GM19023 (cell line): ENCODE measurements at regions not wholly inside any gene's neighbourhood (a gene's known extent, or its start where the extent isn't known, plus 50 kb on each side); places are given as distances from the start of the nearest gene placed in this dataset.
"Not testable (repeated sequence)": the region's sequence is repeated elsewhere in the genome, so short reads cannot be mapped to it uniquely, and the experiment has no call there.

Experiments used
- ATAC-seq: cut with Tn5 transposase; IDR thresholded peaks from one replicate; pipeline ENCODE4 v1.9.1; 2021; ENCODE audit warnings: mild to moderate bottlenecking, moderate library complexity; ENCODE audit not compliant: unreplicated experiment

- ATAC-seq, result no peak
Observed at GRCh38 chrX:117510453-117510852, 606.2 kb downstream of the KLHL13 start.

- no peak for ATAC-seq
Observed at GRCh38 chrX:117508021-117508420, 608.6 kb downstream of the KLHL13 start.

DNA sequence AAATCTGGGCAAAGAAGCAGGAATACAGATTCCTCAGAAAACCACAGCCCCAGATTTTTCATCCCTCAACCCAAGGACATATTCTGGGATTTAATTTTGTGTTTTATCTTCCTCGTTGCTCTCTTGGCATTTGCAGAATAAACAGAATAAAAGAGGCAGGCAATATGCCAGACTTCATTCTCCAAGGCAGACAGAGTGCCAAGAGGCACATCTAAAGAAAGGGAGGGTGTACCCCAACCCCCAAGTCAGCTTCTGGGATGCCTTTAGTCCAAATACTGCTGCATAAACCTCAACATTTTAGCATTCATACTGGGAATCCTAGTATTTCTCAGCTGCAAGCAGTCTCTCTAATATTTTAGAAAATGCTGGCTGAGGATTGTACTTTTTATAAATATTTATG lies 629.2 kb downstream of the KLHL13 start:
- no peak for ATAC-seq

DNA sequence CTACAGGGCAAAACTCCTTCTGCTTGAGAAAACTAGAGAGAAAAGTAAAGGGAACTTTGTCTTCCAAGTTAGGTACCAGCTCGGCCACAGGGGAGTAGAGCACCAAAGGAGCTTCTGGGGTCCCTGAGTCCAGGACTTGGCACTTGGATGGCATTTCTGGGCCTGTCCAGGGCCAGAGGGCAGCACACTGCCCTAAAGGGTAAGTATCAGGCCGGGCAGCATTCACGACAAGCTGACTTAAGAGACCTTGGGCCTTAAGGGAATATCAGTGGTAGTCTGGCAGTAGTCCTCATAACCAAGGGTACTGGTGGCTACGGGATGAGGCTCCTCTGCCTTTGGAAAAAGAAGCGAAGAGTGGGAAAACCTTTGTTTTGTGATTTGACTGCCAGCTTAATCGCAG lies 632.7 kb downstream of the KLHL13 start:
- ATAC-seq, result no peak

DNA sequence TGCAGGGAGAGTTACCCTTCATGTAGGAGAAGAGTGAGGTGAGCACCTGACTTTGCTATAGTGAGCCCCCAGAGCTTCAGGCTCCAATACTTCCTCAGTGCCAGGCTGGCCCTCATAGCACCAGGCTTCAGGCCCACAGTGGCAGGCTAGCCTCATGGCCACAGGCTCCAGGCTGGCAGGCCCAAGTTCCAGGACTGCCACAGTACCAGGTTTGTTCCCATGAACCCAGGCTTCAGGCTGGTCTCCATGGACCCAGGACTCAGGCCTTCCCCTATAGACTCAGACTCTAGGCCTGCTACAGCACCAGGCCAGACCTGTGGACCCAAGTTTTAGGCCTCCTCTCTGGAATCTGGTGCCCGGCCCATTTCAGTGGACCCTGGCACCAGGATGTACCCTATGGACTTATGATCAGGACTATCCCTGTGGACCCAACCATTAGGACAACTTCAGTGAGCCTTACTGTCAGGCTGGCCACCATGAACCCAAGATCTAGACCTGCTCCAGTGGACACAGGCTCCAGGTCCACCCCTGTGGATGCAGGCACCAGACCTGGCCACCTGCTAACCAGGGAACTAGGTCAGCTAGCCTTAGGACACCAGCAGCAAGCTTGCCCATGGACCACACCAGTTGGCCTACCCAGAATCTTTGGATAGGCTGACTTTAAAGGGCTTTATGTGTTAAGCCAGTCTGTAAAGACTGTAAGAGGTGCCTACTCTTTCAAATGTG lies 658.2 kb downstream of the KLHL13 start:
- ATAC-seq, result no peak

DNA sequence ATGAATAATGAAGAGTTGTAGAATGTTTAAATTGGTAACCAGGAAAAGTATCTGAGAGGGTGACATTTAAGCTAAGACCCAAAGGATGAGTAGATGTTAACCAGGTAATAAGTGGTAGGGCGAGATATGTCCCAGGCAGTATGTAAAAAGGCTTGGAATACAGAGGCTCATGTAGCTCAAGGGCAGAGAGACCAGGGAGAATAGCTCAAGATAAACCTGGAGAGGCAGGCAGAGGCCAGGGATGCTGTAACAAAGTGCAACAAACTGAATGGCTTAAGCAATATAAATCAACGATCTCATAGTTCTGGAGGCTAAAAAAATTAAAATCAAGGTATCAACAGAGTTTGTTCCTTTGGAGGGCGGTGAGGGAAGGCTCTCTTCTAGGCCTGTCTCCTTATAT lies 660.8 kb downstream of the KLHL13 start:
- ATAC-seq, result no peak

DNA sequence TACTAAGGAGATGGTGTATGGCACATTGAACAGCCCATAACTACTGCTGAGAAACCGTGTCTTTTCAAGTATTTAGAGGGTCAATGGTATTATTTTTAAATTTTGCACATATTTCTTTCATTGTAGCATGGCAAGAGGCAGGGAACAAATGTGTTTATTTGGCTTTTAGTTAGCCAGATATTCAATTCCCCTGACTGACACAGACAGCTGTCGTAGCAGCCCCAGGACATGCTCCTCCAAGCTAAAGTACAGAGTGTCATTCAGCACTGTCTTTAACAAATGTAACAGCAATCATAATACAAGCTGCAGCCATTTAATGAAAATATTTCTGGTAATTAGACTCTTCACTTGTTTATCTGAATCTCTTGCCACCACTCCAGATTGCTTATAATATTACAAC lies 687.1 kb downstream of the KLHL13 start:
- ATAC-seq, result no peak

GRCh38 chrX:117407449-117408150 lies 709.0 kb downstream of the KLHL13 start:
- no peak for ATAC-seq

GRCh38 chrX:117400839-117401238 lies 715.8 kb downstream of the KLHL13 start:
- no peak for ATAC-seq

- ATAC-seq, result no peak
Observed at GRCh38 chrX:117400005-117400404, 716.6 kb downstream of the KLHL13 start.

DNA sequence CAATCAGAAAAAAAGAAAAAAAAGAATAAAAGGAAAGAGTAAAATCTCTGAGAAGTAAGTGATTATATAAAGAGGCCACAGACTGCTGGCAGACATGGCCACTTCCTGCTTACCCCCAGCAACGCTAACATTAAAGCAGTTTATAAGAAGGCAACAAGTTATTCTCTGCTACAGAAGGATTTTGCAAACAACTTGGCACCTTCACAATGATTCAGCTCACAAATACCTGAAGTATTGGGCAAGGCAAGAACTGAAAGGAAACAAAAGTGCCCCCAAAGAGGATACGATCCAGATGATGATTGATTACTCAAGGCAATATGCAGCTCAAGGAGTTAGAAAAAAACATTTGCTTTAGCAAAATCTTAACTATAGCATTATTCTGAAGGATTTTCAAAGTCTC lies 718.8 kb downstream of the KLHL13 start:
- no peak for ATAC-seq

DNA sequence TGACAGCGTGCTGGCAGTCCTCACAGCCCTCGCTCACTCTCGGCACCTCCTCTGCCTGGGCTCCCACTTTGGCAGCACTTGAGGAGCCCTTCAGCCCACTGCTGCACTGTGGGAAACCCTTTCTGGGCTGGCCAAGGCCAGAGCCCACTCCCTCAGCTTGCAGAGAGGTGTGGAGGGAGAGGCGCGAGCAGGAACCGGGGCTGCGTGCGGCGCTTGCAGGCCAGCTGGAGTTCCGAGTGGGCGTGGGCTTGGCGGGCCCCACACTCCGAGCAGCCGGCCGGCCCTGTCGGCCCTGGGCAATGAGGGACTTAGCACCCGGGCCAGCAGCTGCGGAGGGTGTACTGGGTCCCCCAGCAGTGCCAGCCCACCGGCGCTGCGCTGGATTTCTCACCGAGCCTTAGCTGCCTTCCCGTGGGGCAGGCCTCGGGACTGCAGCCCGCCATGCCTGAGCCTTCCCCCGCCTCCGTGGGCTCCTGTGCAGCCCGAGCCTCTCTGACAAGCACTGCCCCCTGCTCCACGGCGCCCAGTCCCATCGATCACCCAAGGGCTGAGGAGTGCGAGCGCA lies 722.0 kb downstream of the KLHL13 start:
- not testable (repeated sequence) for ATAC-seq

DNA sequence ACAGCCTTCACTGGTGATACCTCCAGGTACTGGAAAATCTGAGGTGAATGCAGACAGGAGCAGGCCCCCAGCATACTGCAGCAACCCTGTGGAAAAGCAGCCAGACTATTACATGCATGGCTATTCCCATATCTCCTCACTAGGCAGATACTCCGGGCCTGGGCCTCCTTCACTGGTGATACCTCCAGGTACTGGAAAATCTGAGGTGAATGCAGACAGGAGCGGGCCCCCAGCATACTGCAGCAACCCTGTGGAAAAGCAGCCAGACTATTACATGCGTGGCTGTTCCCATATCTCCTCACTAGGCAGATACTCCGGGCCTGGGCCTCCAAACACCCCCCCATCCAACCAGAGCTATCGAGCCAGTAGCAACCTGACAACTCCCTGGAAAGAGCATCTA lies 724.2 kb downstream of the KLHL13 start:
- ATAC-seq, result not testable (repeated sequence)

DNA sequence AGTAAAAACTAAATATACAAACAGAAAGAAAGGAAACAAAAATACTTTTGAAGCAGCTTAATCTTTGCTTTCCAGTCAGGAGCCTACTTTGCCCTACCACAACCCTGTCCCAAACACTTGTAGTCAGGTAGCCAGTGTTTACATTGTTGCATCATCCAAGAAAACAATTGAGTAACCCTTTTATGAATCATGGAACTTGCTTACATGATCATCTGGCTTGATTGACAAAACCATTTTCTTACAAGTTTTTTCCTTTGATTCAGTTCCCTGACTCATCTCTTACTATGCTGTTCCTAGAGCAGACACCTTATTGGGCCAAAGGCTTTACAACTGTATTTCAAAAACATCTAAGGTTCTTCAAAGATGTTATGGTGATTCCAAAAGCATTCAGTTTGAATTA lies 740.1 kb downstream of the KLHL13 start:
- ATAC-seq, result no peak

- ATAC-seq, result no peak
Observed at GRCh38 chrX:117335209-117335608, 781.4 kb downstream of the KLHL13 start.

- no peak for ATAC-seq
Observed at GRCh38 chrX:117327373-117327772, 789.2 kb downstream of the KLHL13 start.

GRCh38 chrX:117325706-117326105 lies 790.9 kb downstream of the KLHL13 start:
- ATAC-seq, result no peak

- ATAC-seq, result no peak
Observed at GRCh38 chrX:117305168-117305766, 811.3 kb downstream of the KLHL13 start.

DNA sequence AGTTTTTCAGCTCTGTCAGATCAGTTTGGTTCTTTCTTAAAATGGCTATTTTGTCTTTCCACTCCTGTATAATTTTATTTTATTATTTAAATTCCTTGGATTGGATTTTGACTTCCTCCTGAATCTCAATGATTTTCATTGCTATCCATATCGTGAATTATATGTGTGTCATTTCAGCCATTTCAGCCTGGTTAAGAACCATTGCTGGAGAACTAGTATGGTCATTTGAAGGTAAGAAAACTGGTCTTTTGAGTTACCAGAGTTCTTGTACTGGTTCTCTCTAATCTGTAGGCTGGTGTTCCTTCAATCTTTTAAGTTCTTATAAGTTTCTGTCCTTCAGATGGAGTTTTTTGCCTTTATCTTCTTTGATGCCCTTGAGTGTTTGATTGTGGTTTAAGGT lies 815.5 kb downstream of the KLHL13 start:
- no peak for ATAC-seq

GRCh38 chrX:117291760-117292159 lies 824.9 kb downstream of the KLHL13 start:
- no peak for ATAC-seq

- ATAC-seq, result no peak
Observed at GRCh38 chrX:117274965-117275364, 812.2 kb upstream of the CT83 start.
